H1 (cell line): ENCODE measurements at regions not wholly inside any gene's neighbourhood (a gene's known extent, or its start where the extent isn't known, plus 50 kb on each side); places are given as distances from the start of the nearest gene placed in this dataset.

ENCODE experiments used
- CHD7 ChIP-seq: fragments of 300-600 bp; sonication (generic); IDR thresholded peaks from 2 replicates; pipeline ENCODE4 v1.7.1; 2012; ENCODE audit warnings: low read length, moderate library complexity, mild to moderate bottlenecking, inconsistent platforms; ENCODE audit not compliant: insufficient replicate concordance
- HDAC2 ChIP-seq, 2 experiments: fragments of 300-600 bp in 1 of 2; sonication (generic) in 1 of 2; IDR thresholded peaks; 2 replicates each; pipeline ENCODE4 v1.6.1; 2011 to 2012; ENCODE audit warnings: low read depth in 2 of 2, low read length in 2 of 2, mild to moderate bottlenecking in 2 of 2, moderate library complexity in 2 of 2, borderline replicate concordance in 1 of 2, inconsistent platforms in 1 of 2
- HDAC6 ChIP-seq: IDR thresholded peaks from one replicate; pipeline ENCODE4 v1.7.1; 2012; ENCODE audit warnings: low read depth, mild to moderate bottlenecking, inconsistent platforms, low read length, moderate library complexity
- POLR2A ChIP-seq, 2 experiments: IDR thresholded peaks; 1 replicate in 1 of 2; 2 replicates in 1 of 2; pipeline ENCODE4 v1.6.1; 2011; ENCODE audit warnings: low read depth in 2 of 2, low read length in 2 of 2, mild to moderate bottlenecking in 2 of 2; ENCODE audit errors: control extremely low read depth in 1 of 2
- RFX5 ChIP-seq: IDR thresholded peaks from 2 replicates; pipeline ENCODE4 v1.6.1; 2011; ENCODE audit warnings: low read depth, low read length, improper control_type of control experiment, borderline replicate concordance
- SP4 ChIP-seq: IDR thresholded peaks from 2 replicates; pipeline ENCODE4 v1.6.1; 2012; ENCODE audit warnings: low read length, inconsistent platforms
- SRF ChIP-seq: IDR thresholded peaks from 2 replicates; pipeline ENCODE4 v1.6.1; 2011; ENCODE audit warnings: mild to moderate bottlenecking, low read depth, low read length, moderate library complexity
- USF2 ChIP-seq: IDR thresholded peaks from 2 replicates; pipeline ENCODE4 v1.6.1; 2011; ENCODE audit warnings: low read length, improper control_type of control experiment

GRCh38 chr5:164375051-164375450, 869.6 kb downstream of the MAT2B start (continued):
- TF ChIP-seq CHD7: no peak
- TF ChIP-seq POLR2A (IDR thresholded peaks at IDR 0.05; ENCODE audit: control extremely low read depth in 1 of 2, low read depth in 2 of 2, low read length in 2 of 2): no peak
- no peak for TF ChIP-seq SRF
- no peak for TF ChIP-seq SP4
- TF ChIP-seq HDAC6: no peak
- TF ChIP-seq USF2: no peak
- no peak for TF ChIP-seq RFX5
- TF ChIP-seq HDAC2 (IDR thresholded peaks at IDR 0.05; ENCODE audit: borderline replicate concordance in 1 of 2, low read depth in 2 of 2, low read length in 2 of 2): no peak
